Nephron progenitor cell (in vitro differentiated cells): ENCODE measurements at regions not wholly inside any gene's neighbourhood (a gene's known extent, or its start where the extent isn't known, plus 50 kb on each side); places are given as distances from the start of the nearest gene placed in this dataset.

Source experiments
- DNase-seq: peaks from one replicate; pipeline ENCODE4 v3.0.0; 2021
- H3K27ac Mint-ChIP-seq: 2 replicates; pipeline ENCODE4 v1.8.0; 2021; ENCODE audit warnings: mild to moderate bottlenecking, moderate library complexity, mixed read lengths
- H3K27me3 Mint-ChIP-seq: 2 replicates; pipeline ENCODE4 v1.8.0; 2021; ENCODE audit warnings: mild to moderate bottlenecking, low read depth, mixed read lengths; ENCODE audit not compliant: poor library complexity
- H3K36me3 Mint-ChIP-seq: 2 replicates; pipeline ENCODE4 v1.8.0; 2021; ENCODE audit warnings: low read depth, mixed read lengths
- H3K4me1 Mint-ChIP-seq: 2 replicates; pipeline ENCODE4 v1.8.0; 2021; ENCODE audit warnings: mixed read lengths
- H3K4me3 Mint-ChIP-seq: 2 replicates; pipeline ENCODE4 v1.8.0; 2021; ENCODE audit warnings: mild to moderate bottlenecking, moderate library complexity, mixed read lengths
- H3K9me3 Mint-ChIP-seq: 2 replicates; pipeline ENCODE4 v1.8.0; 2021; ENCODE audit warnings: mild to moderate bottlenecking, moderate library complexity, mixed read lengths
- CTCF ChIP-seq: fragments of 200-600 bp; sonication (generic); IDR thresholded peaks from 2 replicates; pipeline ENCODE4 v1.5.0; 2021; ENCODE audit warnings: antibody characterized with exemption

GRCh38 chr18:41457765-41458326 is 497.2 kb upstream of the PIK3C3 start:
- H3K36me3 Mint-ChIP-seq, result no peaks in the 10 kb centered on the region
- no peak overlapping the region for H3K4me3 Mint-ChIP-seq
- H3K27ac Mint-ChIP-seq, result peak overlapping the region; percentile 10

GRCh38 chr18:41456831-41457230 is 498.2 kb upstream of the PIK3C3 start:
- Mint-ChIP-seq H3K9me3 (peaks cover 12% of the 10 kb centered on the region), H3K4me1 (no peaks in the 10 kb centered on the region), H3K4me3 (no peak overlapping the region), H3K36me3 (no peaks in the 10 kb centered on the region), H3K27me3 (peaks cover 3% of the 10 kb centered on the region), H3K27ac (no peak overlapping the region)
- no peak for DNase-seq
- TF ChIP-seq CTCF, result no peak

More at GRCh38 chr18:41457765-41458326, 497.2 kb upstream of the PIK3C3 start:
- Mint-ChIP-seq H3K9me3 (peaks cover 12% of the 10 kb centered on the region), H3K4me1 (no peaks in the 10 kb centered on the region), H3K27me3 (peaks cover 3% of the 10 kb centered on the region)
- TF ChIP-seq CTCF, result no peak
- DNase-seq, result no peak

GRCh38 chr18:41449612-41450011 is 505.4 kb upstream of the PIK3C3 start:
- Mint-ChIP-seq H3K4me3 (no peak overlapping the region), H3K27ac (no peak overlapping the region), H3K36me3 (no peaks in the 10 kb centered on the region), H3K27me3 (no peaks in the 10 kb centered on the region), H3K4me1 (no peaks in the 10 kb centered on the region), H3K9me3 (peaks cover 12% of the 10 kb centered on the region)
- no peak for DNase-seq
- TF ChIP-seq CTCF, result no peak

- Mint-ChIP-seq H3K9me3 (peaks cover 10% of the 10 kb centered on the region), H3K36me3 (peaks cover 6% of the 10 kb centered on the region), H3K27me3 (peaks cover 3% of the 10 kb centered on the region), H3K4me1 (no peaks in the 10 kb centered on the region), H3K27ac (no peak overlapping the region), H3K4me3 (no peak overlapping the region)
- no peak for TF ChIP-seq CTCF
- DNase-seq, result no peak
Observed at GRCh38 chr18:41444943-41445342, 510.1 kb upstream of the PIK3C3 start.

- H3K4me1 Mint-ChIP-seq, result no peaks in the 10 kb centered on the region
- peaks cover 25% of the 10 kb centered on the region for H3K36me3 Mint-ChIP-seq
- H3K27me3 Mint-ChIP-seq, result peaks cover 6% of the 10 kb centered on the region
- H3K4me3 Mint-ChIP-seq, result no peak overlapping the region
- TF ChIP-seq CTCF, result no peak
- no peak overlapping the region for H3K27ac Mint-ChIP-seq
- H3K9me3 Mint-ChIP-seq, result peaks cover 20% of the 10 kb centered on the region
- DNase-seq, result no peak
Observed at GRCh38 chr18:41436772-41437171, 518.3 kb upstream of the PIK3C3 start.

GRCh38 chr18:41418598-41418997 is 536.4 kb upstream of the PIK3C3 start:
- no peak overlapping the region for H3K27ac Mint-ChIP-seq
- H3K4me1 Mint-ChIP-seq, result peaks cover 7% of the 10 kb centered on the region
- H3K27me3 Mint-ChIP-seq, result no peaks in the 10 kb centered on the region
- DNase-seq, result no peak
- H3K4me3 Mint-ChIP-seq, result no peak overlapping the region
- no peaks in the 10 kb centered on the region for H3K36me3 Mint-ChIP-seq
- TF ChIP-seq CTCF, result no peak
- H3K9me3 Mint-ChIP-seq, result peaks cover 7% of the 10 kb centered on the region
